IPS DF 4.7 (cell line): ENCODE measurements at regions not wholly inside any gene's neighbourhood (a gene's known extent, or its start where the extent isn't known, plus 50 kb on each side); places are given as distances from the start of the nearest gene placed in this dataset.
"Not testable (repeated sequence)": the region's sequence is repeated elsewhere in the genome, so short reads cannot be mapped to it uniquely, and the experiment has no call there.

Experiments used
- DNase-seq: peaks from one replicate; pipeline ENCODE4 v3.0.0-alpha.2; 2013; ENCODE audit warnings: low spot score; ENCODE audit errors: extremely low read depth

- DNase-seq = no peak
Measured at GRCh38 chr16:51867386-51868065, 679.4 kb downstream of the TOX3 start.

GRCh38 chr16:51864575-51864974, 682.4 kb downstream of the TOX3 start:
- DNase-seq = no peak

- DNase-seq = no peak
Measured at GRCh38 chr16:51854401-51854951, 692.5 kb downstream of the TOX3 start.

- DNase-seq = no peak
Measured at GRCh38 chr16:51853586-51853985, 693.4 kb downstream of the TOX3 start.

GRCh38 chr16:51852892-51853291, 694.1 kb downstream of the TOX3 start:
- no peak for DNase-seq

GRCh38 chr16:51851111-51851510, 695.8 kb downstream of the TOX3 start:
- DNase-seq = no peak

- DNase-seq = no peak
Measured at GRCh38 chr16:51849715-51850114, 697.2 kb downstream of the TOX3 start.

- no peak for DNase-seq
Measured at GRCh38 chr16:51845586-51846305, 694.7 kb upstream of the SALL1 start.

- DNase-seq = no peak
Measured at GRCh38 chr16:51839727-51840462, 688.8 kb upstream of the SALL1 start.

GRCh38 chr16:51834794-51835193, 683.7 kb upstream of the SALL1 start:
- DNase-seq = no peak

GRCh38 chr16:51834133-51834532, 683.1 kb upstream of the SALL1 start:
- DNase-seq = no peak

GRCh38 chr16:51831595-51832367, 680.7 kb upstream of the SALL1 start:
- no peak for DNase-seq

- not testable (repeated sequence) for DNase-seq
Measured at GRCh38 chr16:51831034-51831433, 680.0 kb upstream of the SALL1 start.

GRCh38 chr16:51825779-51826178, 674.7 kb upstream of the SALL1 start:
- DNase-seq = no peak

- DNase-seq = no peak
Measured at GRCh38 chr16:51822471-51822870, 671.4 kb upstream of the SALL1 start.

- DNase-seq = no peak
Measured at GRCh38 chr16:51821527-51821926, 670.5 kb upstream of the SALL1 start.

- DNase-seq = no peak
Measured at GRCh38 chr16:51820176-51820575, 669.1 kb upstream of the SALL1 start.

GRCh38 chr16:51818342-51818944, 667.4 kb upstream of the SALL1 start:
- peak; percentile 58 for DNase-seq

GRCh38 chr16:51816929-51817328, 665.9 kb upstream of the SALL1 start:
- no peak for DNase-seq

- DNase-seq = no peak
Measured at GRCh38 chr16:51815523-51815922, 664.5 kb upstream of the SALL1 start.

- no peak for DNase-seq
Measured at GRCh38 chr16:51814617-51815016, 663.5 kb upstream of the SALL1 start.
